Activated T-helper 17 cell treated with anti-CD3 and anti-CD28 coated beads, Interleukin-2, amount 50 U/mL, for 72 hours (primary cell): ENCODE measurements at regions not wholly inside any gene's neighbourhood (a gene's known extent, or its start where the extent isn't known, plus 50 kb on each side); places are given as distances from the start of the nearest gene placed in this dataset.

Experiments used
- ATAC-seq: fragments of 150-1000 bp; cut with Tn5 transposase; replicated peaks from 2 replicates; pipeline ENCODE4 v1.10.0; 2021; ENCODE audit warnings: mild to moderate bottlenecking, moderate library complexity
- H3K27ac Mint-ChIP-seq: one replicate; pipeline ENCODE4 v1.8.0; 2022; ENCODE audit warnings: mixed read lengths
- H3K27me3 Mint-ChIP-seq: one replicate; pipeline ENCODE4 v1.8.0; 2022; ENCODE audit warnings: mixed read lengths
- H3K36me3 Mint-ChIP-seq: one replicate; pipeline ENCODE4 v1.8.0; 2022; ENCODE audit warnings: low read depth, mild to moderate bottlenecking, mixed read lengths
- H3K4me1 Mint-ChIP-seq: one replicate; pipeline ENCODE4 v1.8.0; 2022; ENCODE audit warnings: mixed read lengths
- H3K4me3 Mint-ChIP-seq: one replicate; pipeline ENCODE4 v1.8.0; 2022; ENCODE audit warnings: mild to moderate bottlenecking, mixed read lengths
- H3K9me3 Mint-ChIP-seq: one replicate; pipeline ENCODE4 v1.8.0; 2022; ENCODE audit warnings: mixed read lengths

GRCh38 chr17:36728030-36728991, 126.9 kb downstream of the MRM1 start:
- Mint-ChIP-seq H3K4me1 (peaks cover 36% of the 10 kb centered on the region), H3K27ac (peak overlapping the region; percentile 80), H3K4me3 (peak overlapping the region; percentile 66), H3K36me3 (peaks cover 7% of the 10 kb centered on the region), H3K27me3 (peaks cover 7% of the 10 kb centered on the region), H3K9me3 (no peaks in the 10 kb centered on the region)
- peak; percentile 41 for ATAC-seq

- H3K36me3 Mint-ChIP-seq, result no peaks in the 10 kb centered on the region
- ATAC-seq, result no peak
- H3K9me3 Mint-ChIP-seq, result no peaks in the 10 kb centered on the region
- H3K4me3 Mint-ChIP-seq, result no peak overlapping the region
- peaks cover 26% of the 10 kb centered on the region for H3K4me1 Mint-ChIP-seq
- H3K27me3 Mint-ChIP-seq, result peaks cover 7% of the 10 kb centered on the region
- peak overlapping the region; percentile 9 for H3K27ac Mint-ChIP-seq
These were observed 128.9 kb downstream of the MRM1 start for GRCh38 chr17:36730095-36730808.

DNA sequence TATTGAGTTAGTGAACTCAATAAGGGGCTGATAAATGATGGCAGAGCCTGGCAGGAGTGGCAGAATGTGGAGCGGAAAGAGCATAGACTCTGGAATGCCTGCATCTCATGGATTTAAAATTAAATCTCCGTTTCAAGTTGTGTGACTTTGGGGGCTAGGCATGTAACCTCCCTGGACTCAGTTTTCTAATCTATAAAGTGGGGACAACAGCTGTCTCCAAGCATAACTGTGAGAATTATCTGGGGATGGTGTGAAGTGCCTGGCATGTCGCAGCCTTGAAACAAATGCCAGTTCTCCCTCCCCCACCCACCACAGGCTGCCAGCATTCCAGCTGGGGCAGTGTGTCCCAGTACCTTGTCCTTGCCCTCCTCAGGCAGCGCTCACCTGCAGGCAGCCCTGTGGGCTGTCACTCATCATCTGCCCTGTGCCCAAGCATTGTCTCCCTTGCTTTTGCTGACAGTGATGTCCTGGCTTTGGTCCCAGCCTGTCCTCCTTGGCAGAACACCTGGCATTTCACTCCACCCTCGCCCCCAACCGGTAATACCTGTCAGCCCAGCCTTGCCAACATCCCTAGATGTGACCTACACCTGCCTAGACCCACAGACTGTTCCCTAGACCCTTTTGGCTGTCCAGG, 129.6 kb downstream of the MRM1 start:
- no peaks in the 10 kb centered on the region for H3K9me3 Mint-ChIP-seq
- H3K27ac Mint-ChIP-seq, result no peak overlapping the region
- H3K4me3 Mint-ChIP-seq, result no peak overlapping the region
- H3K4me1 Mint-ChIP-seq, result peaks cover 22% of the 10 kb centered on the region
- peaks cover 7% of the 10 kb centered on the region for H3K27me3 Mint-ChIP-seq
- no peaks in the 10 kb centered on the region for H3K36me3 Mint-ChIP-seq
- ATAC-seq, result no peak

GRCh38 chr17:36731811-36732210, 130.4 kb downstream of the MRM1 start:
- peaks cover 15% of the 10 kb centered on the region for H3K4me1 Mint-ChIP-seq
- H3K27ac Mint-ChIP-seq, result no peak overlapping the region
- no peaks in the 10 kb centered on the region for H3K36me3 Mint-ChIP-seq
- H3K9me3 Mint-ChIP-seq, result no peaks in the 10 kb centered on the region
- peaks cover 7% of the 10 kb centered on the region for H3K27me3 Mint-ChIP-seq
- no peak overlapping the region for H3K4me3 Mint-ChIP-seq
- ATAC-seq, result no peak

DNA sequence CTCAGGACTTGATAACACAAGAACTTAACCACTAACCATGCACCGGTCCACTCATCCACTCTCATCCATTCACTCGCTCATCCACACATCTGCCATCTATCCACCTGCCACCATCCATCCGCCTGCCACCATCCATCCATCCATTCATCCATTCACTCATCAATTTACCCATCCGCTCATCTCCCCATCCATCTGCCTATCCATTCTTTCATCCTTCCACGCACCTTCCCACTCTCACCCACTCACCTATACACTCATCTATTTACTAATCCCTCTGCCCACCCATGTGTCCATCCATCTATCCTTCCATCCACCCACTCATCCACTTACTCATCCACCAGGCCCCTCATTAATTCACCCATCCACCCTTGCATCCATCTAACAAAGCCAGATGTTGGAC, 131.0 kb downstream of the MRM1 start:
- Mint-ChIP-seq H3K27ac (no peak overlapping the region), H3K27me3 (peaks cover 7% of the 10 kb centered on the region)

DNA sequence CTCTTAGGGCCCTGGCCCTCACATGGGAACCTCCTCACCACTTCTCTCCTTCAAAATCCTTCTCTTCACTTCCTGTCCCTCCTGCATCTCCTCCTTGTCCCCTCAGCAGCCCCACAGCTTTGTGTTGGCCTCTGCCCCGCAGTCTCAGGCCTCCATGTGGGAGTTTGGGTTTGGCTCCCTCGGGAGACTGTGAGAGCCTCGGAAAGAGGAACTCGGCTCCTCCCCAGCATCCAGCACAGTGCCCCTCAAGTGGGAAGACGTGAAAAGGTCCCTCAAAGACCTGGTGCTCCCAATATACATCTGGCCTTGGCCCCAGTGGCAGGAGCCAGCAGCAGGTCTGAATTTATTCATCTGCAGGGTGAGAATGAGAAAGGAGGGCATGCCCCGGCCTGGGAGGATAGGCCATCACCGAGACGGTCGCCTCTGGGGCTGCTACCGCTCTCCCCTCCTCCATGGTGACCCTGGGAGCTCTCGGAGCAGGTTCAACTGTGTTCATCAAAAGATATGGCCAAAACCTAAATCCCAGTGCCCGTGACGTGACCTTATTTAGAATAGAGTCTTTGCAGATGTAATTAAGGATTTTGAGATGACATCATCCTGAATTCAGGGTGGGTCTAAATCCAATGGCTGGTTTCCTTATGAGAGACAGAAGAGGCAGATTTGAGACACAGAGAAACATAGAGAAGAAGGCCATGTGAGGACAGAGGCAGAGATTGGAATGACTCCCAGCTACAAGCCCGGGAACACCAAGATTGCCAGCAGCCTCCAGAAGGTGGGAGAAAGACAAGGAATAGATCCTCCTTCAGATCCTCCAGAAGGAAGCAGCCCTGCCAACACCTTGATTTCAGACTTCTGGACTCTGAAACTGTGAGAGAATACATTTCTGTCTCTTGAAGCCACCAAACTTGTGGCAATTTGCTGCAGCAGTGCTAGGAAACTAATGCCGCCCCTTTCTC, 135.1 kb downstream of the MRM1 start:
- no peak overlapping the region for H3K27ac Mint-ChIP-seq

More for the DNA sequence above, 131.0 kb downstream of the MRM1 start:
- Mint-ChIP-seq H3K9me3 (no peaks in the 10 kb centered on the region), H3K36me3 (no peaks in the 10 kb centered on the region), H3K4me1 (peaks cover 11% of the 10 kb centered on the region), H3K4me3 (no peak overlapping the region)
- no peak for ATAC-seq

GRCh38 chr17:36739208-36739607, 137.8 kb downstream of the MRM1 start:
- H3K36me3 Mint-ChIP-seq, result no peaks in the 10 kb centered on the region
- peaks cover 8% of the 10 kb centered on the region for H3K27me3 Mint-ChIP-seq
- no peak overlapping the region for H3K4me3 Mint-ChIP-seq
- H3K27ac Mint-ChIP-seq, result no peak overlapping the region
- no peaks in the 10 kb centered on the region for H3K9me3 Mint-ChIP-seq
- H3K4me1 Mint-ChIP-seq, result no peaks in the 10 kb centered on the region
- no peak for ATAC-seq

More for the DNA sequence above, 135.1 kb downstream of the MRM1 start:
- Mint-ChIP-seq H3K4me1 (no peaks in the 10 kb centered on the region), H3K9me3 (no peaks in the 10 kb centered on the region), H3K36me3 (no peaks in the 10 kb centered on the region), H3K27me3 (peaks cover 9% of the 10 kb centered on the region), H3K4me3 (no peak overlapping the region)
- ATAC-seq, result no peak

GRCh38 chr17:36740157-36740556, 138.8 kb downstream of the MRM1 start:
- H3K4me3 Mint-ChIP-seq, result no peak overlapping the region
- H3K9me3 Mint-ChIP-seq, result no peaks in the 10 kb centered on the region
- H3K27me3 Mint-ChIP-seq, result peaks cover 8% of the 10 kb centered on the region
- ATAC-seq, result no peak
- no peak overlapping the region for H3K27ac Mint-ChIP-seq
- no peaks in the 10 kb centered on the region for H3K4me1 Mint-ChIP-seq
- no peaks in the 10 kb centered on the region for H3K36me3 Mint-ChIP-seq

- H3K9me3 Mint-ChIP-seq, result no peaks in the 10 kb centered on the region
- H3K27me3 Mint-ChIP-seq, result peaks cover 8% of the 10 kb centered on the region
- H3K27ac Mint-ChIP-seq, result no peak overlapping the region
- H3K4me1 Mint-ChIP-seq, result no peaks in the 10 kb centered on the region
- H3K36me3 Mint-ChIP-seq, result no peaks in the 10 kb centered on the region
- ATAC-seq, result no peak
- H3K4me3 Mint-ChIP-seq, result no peak overlapping the region
These were observed 139.9 kb downstream of the MRM1 start for GRCh38 chr17:36741019-36741902.

GRCh38 chr17:36742267-36743000, 141.1 kb downstream of the MRM1 start:
- H3K36me3 Mint-ChIP-seq, result no peaks in the 10 kb centered on the region
- H3K4me3 Mint-ChIP-seq, result no peak overlapping the region
- ATAC-seq, result no peak
- H3K4me1 Mint-ChIP-seq, result no peaks in the 10 kb centered on the region
- no peaks in the 10 kb centered on the region for H3K9me3 Mint-ChIP-seq
- H3K27me3 Mint-ChIP-seq, result peaks cover 8% of the 10 kb centered on the region
- H3K27ac Mint-ChIP-seq, result no peak overlapping the region

DNA sequence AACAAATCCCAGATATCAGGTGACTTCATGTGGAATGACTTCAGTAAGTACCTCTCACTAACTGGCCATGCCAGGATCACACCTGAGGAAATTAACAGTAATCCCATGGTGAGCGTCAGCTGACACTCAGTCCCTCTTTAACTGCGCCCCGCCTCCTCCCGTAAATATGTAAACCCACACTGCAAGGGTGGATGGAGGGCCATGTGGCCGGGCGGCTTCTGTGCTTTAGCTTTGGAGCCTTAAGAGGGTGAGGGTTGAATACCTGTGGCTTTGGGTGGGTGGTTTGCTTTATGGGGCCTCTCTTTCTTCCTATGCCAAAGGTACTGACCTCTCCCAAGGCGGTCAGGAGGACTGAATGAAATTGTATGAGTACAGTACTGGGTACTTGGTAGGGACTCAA, 141.7 kb downstream of the MRM1 start:
- no peak for ATAC-seq
- Mint-ChIP-seq H3K27ac (no peak overlapping the region), H3K4me3 (no peak overlapping the region), H3K4me1 (no peaks in the 10 kb centered on the region), H3K27me3 (peaks cover 8% of the 10 kb centered on the region), H3K36me3 (no peaks in the 10 kb centered on the region), H3K9me3 (no peaks in the 10 kb centered on the region)

DNA sequence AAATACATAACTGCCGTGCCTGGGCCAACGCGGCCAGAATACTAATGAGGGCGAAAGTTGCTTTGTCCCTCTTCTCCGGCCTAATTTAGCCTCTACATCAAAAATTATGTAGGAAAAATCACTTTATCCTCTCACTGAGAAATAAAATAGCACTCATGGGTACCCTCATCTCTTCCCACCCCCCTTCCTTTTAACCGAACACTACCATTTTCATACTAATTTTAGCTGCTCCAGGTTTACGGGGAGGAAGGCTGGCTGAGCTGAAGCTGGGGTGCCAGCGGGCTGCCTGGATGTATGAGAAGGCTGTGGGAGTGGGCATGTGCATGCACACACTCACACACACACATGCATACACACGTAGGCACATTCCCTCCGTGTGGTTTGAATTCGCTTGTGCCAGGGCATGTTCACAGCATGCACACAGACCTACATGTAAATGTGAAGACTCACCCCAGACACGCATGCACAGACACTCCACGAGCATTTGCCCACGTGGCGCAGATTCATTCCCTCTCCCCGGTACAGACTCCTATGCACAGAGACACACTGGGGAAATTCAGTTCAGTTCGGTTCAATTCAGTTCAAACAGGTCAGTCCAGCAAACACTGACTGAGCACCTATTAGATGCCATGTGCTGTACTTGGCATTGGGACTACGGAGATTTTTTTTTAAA, 145.1 kb downstream of the MRM1 start:
- no peak overlapping the region for H3K27ac Mint-ChIP-seq
- no peaks in the 10 kb centered on the region for H3K4me1 Mint-ChIP-seq
- no peaks in the 10 kb centered on the region for H3K36me3 Mint-ChIP-seq
- no peak for ATAC-seq
- H3K9me3 Mint-ChIP-seq, result no peaks in the 10 kb centered on the region
- H3K4me3 Mint-ChIP-seq, result no peak overlapping the region
- H3K27me3 Mint-ChIP-seq, result peaks cover 12% of the 10 kb centered on the region
